GM19438 (cell line): ENCODE measurements at regions not wholly inside any gene's neighbourhood (a gene's known extent, or its start where the extent isn't known, plus 50 kb on each side); places are given as distances from the start of the nearest gene placed in this dataset.

Source experiments
- ATAC-seq: cut with Tn5 transposase; IDR thresholded peaks from one replicate; pipeline ENCODE4 v1.9.1; 2021; ENCODE audit warnings: low read depth; ENCODE audit not compliant: unreplicated experiment

DNA sequence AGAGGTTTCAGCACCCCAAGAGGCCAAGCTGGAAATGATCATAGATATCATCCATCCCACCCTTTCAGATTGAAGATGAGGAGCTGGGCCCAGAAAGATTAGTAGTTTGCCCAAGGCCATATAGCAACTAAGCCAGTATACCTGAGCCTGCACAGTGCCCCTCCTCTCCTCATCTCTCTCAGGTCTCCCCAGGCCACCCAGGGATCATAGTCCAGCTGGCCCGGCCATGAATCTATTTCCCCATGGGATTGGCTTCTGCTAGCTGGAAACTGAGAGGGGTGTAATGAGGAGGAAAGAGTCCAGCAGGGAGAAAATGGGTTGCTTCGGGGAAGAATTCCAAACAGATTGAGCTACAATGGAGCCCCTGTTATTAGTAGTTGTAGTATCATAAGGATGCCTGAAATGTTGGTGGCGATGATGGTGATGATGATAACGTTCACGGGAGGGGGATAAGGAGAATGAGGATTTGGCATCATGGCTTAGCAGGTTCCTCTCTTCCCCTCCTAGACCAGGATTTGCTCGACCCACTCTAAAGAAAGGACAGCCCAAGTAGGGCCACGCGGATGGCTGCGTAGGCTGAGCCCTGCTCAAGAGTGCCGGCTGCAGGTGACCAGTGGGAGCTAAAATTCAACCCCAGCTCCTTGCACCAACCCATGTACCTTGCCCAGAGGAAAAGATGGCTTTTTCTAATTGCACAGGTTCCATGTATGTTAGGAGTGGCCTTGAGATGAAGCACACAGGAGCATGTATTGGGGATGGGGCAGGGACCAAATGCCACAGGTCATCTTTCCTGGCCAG, 117.8 kb upstream of the PJA1 start:
- no peak for ATAC-seq

GRCh38 chrX:69280933-69281332, 115.7 kb upstream of the PJA1 start:
- ATAC-seq, result no peak

- ATAC-seq, result no peak
Measured at GRCh38 chrX:69279234-69279633, 114.0 kb upstream of the PJA1 start.

DNA sequence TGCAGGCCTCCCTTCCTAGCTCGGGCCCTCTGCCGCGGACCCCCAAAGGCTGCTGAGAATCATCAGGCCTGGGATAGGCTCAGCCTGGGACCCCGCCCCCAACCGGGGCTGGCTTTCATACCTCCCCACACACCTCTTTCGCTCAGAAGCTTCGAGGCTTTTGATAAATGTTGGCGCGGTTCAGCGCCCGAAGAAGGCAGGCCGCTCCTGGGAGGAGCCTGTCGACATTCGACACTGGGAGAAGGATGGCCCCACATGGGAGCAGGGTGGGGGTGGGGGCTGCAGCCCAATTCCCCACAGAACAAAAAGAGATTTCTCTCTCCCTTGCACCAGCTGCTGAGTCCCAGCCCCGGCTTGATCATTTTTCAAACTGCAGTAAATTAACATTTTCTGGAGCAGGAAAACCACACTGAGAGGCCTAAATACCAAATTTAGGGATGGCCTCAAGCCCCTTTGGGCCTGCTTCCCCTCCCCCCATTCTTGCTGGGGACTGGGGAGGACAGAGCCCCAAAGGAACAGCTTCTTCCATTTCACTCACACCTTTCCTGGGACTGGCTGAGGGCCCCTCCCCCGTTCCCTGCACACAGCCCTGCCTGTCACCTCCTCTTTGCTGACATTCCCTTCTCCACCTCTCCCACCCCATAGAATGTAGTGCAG, 112.9 kb upstream of the PJA1 start:
- ATAC-seq, result no peak

- no peak for ATAC-seq
Measured at GRCh38 chrX:69277369-69277990, 112.2 kb upstream of the PJA1 start.

DNA sequence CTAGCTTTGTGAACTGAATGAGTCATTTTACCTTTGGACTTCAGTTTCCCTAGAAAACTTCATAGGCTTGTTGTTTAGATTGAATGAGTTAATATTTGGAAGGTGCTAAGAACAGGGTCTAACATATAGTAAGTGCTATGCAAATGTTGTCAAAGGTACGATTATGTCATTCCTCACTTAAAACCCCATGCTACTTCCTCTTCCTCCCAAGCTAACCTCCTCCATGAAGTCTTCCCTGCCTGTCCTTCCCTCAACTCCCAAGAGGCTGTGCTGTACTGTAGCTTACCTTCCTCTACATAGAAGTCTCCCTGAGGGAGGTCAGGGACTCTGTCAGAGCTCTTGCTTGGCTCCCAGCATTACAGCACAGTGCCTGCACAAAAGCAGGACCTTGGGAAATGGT, 103.4 kb upstream of the PJA1 start:
- ATAC-seq, result no peak

DNA sequence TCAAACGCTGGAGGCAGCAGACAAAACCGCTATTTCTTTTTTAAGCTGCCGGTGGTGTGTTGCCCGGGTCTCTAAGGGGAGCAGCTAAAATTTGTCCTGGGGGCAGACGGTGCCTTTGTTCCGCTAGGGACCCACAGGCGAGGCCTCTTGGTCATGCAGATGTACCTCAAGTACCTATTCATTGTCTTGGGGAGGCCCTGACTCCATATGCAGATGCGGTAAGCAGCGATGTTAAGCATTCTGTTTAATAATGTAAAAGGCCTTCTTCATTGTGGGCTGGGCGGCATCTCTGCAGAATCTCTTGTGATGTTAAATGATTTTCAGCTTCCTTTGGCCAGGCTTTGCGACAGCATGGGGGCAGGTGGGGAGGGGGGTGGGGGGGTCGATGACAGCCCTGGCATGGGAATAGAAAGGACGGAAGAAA, 98.9 kb upstream of the PJA1 start:
- ATAC-seq, result no peak

DNA sequence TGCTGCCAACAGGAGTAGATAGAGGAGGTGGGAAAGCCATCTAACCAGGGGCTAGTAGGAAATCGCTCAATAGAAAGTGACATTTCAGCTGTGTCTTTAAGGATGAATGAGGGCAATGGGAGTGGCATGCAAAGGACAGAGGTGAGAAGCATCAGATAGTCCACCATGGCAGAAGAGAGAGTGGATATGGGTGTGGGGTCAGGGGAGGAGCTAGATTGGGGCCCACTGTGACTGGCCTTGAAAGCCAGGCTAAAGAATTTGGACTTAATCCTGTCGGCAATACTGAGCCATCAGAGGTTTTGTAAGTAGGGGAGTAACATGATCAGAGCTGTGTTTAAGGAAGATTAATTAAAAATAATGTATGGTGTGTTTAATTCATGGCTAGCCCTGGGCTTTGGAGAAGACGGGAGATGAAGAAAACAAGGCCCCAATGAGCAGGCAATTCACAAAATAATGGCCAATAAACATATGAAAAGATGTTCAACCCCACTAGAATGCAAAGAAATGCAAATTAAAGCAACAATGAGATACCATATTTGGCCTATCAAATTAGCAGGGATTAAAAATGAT, 98.1 kb upstream of the PJA1 start:
- ATAC-seq, result no peak

- no peak for ATAC-seq
Measured at GRCh38 chrX:69262036-69262936, 97.0 kb upstream of the PJA1 start.

GRCh38 chrX:69260169-69260568, 94.9 kb upstream of the PJA1 start:
- no peak for ATAC-seq

DNA sequence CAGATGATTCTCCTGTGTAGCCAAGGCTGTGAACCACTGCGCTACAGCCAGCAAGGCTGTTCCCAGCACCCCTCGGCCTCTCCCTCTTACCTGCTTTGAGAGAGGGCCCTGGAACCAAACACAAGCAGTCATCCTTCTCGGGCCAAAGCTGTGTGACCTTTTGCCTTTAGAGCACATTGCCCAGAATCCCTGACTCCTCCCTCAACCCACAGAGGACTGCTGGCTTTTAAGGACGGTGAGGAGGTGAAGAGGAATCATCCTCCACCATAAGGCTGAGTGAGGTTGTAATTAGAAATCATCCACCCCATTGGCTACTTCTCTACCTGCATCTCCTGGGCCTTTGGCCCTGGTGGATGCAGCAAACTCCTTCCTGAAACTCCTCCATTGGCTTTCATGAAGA, 93.6 kb upstream of the PJA1 start:
- no peak for ATAC-seq

- ATAC-seq, result no peak
Measured at GRCh38 chrX:69257499-69258127, 92.4 kb upstream of the PJA1 start.

- ATAC-seq, result no peak
Measured at GRCh38 chrX:69256291-69256565, 91.0 kb upstream of the PJA1 start.

DNA sequence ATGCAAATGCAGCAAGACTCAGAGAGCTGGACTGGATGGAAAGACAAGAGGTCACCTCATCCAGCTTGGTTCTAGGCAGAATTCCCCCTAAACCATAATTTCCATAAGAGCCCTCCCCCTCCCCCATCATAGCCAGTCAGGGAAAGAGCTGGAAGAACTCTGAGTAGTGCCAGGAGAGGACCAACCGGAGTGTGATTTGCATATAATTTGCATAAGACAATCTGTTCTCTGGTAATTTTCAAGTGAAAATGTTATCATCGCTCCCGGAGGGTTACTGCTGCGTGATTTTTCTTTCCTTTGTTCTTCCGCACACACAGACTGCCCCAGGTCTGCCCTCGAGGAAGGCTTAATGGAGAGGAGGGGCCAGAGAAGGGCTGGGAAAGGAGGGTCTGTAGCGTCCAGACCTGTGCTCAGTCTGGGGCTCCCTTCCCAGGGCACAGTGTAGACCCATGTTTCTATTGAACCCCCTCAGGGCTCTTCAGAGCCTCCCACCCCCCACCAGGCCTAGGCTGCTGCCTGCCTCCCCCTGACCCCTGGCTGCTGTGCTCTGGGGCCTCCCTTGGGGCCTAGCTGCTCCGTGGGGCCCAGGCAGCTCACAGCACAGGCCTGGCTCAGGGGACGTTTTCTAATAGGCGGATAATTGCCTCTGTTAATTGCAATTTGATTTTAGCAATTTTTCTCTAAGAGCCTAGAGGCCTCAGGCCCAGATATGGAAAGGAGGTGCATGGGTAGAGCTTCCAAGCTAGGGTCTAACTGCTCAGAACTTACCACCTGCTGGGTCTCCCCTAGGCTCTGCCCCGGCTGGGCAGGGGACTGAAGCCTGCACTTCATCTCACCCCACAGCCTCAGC, 90.4 kb upstream of the PJA1 start:
- no peak for ATAC-seq

DNA sequence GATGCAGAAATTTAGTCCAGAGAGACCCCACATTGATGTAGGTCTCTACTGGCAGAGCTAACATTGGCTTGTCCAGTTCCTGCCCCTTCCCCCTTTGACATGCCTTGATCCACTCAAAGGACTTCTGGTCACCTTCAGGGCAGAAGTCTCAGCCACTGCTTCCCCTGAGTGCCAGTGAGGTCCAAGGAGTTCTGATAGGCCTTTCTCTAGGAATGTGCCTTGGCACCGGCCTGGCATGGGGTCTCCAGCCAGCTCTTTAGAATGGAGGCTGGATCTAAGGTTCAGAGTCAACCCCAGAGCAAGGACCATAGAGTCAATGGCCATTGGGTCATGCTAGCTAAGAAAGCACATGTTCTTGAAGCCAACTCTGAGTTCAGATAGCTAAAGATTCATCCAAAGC, 88.6 kb upstream of the PJA1 start:
- no peak for ATAC-seq

- no peak for ATAC-seq
Measured at GRCh38 chrX:69243276-69243675, 78.0 kb upstream of the PJA1 start.

- ATAC-seq, result no peak
Measured at GRCh38 chrX:69238887-69239231, 73.6 kb upstream of the PJA1 start.

DNA sequence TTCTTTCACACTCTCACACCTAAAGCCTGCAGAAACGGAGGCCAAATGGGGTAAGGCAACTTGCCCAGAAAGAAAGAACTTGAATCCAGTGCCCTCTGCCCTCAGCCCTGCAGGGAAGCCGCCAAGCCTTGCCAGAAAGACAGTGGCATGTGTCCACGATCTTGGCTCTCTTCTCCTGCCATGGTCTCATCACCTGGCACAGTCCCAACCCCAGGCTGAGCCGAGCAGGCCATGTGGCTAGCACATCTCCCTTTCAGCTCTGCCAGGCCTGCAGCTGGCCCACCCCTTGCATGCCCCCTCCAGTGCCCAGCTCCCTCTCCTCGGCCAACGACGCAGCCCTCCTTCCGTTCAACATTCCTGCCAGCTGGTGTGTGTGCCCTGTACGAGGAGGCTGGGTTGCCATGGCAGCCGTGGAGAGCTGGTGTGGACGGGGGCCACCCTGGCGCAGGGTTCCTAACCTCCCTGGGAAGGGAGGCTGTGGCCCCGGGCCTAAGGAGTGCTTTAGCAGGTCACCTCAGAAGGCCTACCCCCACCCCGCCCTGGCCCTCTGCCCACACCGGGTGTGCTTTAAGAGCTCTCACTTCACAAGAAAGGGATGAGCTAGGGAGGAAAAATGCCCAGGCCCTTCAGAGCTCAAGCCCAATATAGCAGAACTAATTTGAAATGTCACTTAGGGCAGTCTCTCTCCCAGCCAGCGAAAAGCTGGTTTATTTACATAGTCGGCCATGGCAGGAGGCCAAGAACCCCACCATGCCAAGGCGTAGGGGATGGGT, 73.0 kb upstream of the PJA1 start:
- no peak for ATAC-seq

GRCh38 chrX:69237236-69237635, 72.0 kb upstream of the PJA1 start:
- no peak for ATAC-seq
